Epithelial cell of proximal tubule (primary cell): ENCODE measurements at regions not wholly inside any gene's neighbourhood (a gene's known extent, or its start where the extent isn't known, plus 50 kb on each side); places are given as distances from the start of the nearest gene placed in this dataset.

ENCODE experiments used
- DNase-seq: peaks from one replicate; pipeline ENCODE4 v3.0.0-alpha.2; 2011; ENCODE audit warnings: low read depth
- H3K4me3 ChIP-seq: 2 replicates; pipeline ENCODE4 v1.5.1; 2011; ENCODE audit warnings: low read depth, mild to moderate bottlenecking, low read length
- CTCF ChIP-seq: conservative IDR thresholded peaks from 2 replicates; pipeline ENCODE4 v1.5.1; 2012; ENCODE audit warnings: low read depth, mild to moderate bottlenecking, low read length

- no peak for TF ChIP-seq CTCF
- no peak overlapping the region for H3K4me3 ChIP-seq
- DNase-seq = no peak
Measured at GRCh38 chr12:38501481-38501880, 184.9 kb downstream of the ALG10B start.

DNA sequence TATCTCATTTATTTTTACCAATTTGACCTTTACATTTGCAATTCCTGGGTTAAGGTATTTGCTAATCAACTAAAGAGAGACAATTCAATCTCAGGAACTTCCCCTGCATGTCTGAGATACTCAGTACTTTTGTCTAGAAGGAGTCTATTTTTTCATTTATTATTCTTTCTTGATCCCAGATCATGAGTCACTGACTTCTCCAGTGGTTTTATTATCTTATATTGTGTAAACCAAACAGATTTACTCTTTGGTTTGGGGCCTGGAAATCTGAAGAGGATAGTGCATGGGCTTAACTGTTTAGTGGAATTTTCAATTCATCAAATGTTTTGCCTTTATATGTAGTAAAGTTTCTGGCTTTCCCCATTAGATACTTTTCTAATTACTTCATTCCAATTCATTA lies 185.4 kb downstream of the ALG10B start:
- H3K4me3 ChIP-seq = no peak overlapping the region
- no peak for TF ChIP-seq CTCF
- DNase-seq = no peak

- no peak for TF ChIP-seq CTCF
- H3K4me3 ChIP-seq = no peak overlapping the region
- no peak for DNase-seq
Measured at GRCh38 chr12:38502415-38502814, 185.8 kb downstream of the ALG10B start.

GRCh38 chr12:38507839-38508238 lies 191.3 kb downstream of the ALG10B start:
- TF ChIP-seq CTCF = no peak
- no peak overlapping the region for H3K4me3 ChIP-seq
- no peak for DNase-seq

GRCh38 chr12:38508246-38508645 lies 191.7 kb downstream of the ALG10B start:
- no peak for TF ChIP-seq CTCF
- no peak for DNase-seq
- H3K4me3 ChIP-seq = no peak overlapping the region

GRCh38 chr12:38515912-38516311 lies 199.3 kb downstream of the ALG10B start:
- no peak overlapping the region for H3K4me3 ChIP-seq
- DNase-seq = no peak
- no peak for TF ChIP-seq CTCF

GRCh38 chr12:38516418-38516817 lies 199.8 kb downstream of the ALG10B start:
- no peak for DNase-seq
- H3K4me3 ChIP-seq = no peak overlapping the region
- TF ChIP-seq CTCF = no peak
